ENCODE measurements at regions not wholly inside any gene's neighbourhood (a gene's known extent, or its start where the extent isn't known, plus 50 kb on each side); places are given as distances from the start of the nearest gene placed in this dataset.

DNA sequence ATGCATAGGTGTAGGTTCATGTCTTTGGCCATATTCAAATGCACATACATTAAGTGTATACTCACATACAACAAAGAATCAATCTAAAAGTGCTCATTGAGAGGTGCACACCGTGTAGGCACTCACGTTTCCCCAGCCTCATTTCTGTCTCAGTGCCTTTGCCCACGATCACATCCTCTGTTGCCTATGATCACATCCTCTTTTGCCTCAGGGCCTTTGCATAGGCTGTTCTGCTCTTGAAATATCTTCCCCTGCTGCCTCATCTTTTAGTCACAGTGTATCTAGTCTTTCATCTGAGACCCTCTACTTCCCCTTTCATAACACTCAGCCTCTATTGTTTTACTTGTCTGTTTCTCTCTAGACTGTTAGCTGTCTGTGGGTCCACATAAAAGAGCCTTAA lies 69.3 kb downstream of the FOXD2 start:
- intact Hi-C loops (cut with DNase I), result no loop called here
- Histone ChIP-seq H3K9ac (ENCODE audit: low read length in 3 of 3) (no peak overlapping the region), H3K36me3 (ENCODE audit: control insufficient read depth in 2 of 3, insufficient read depth in 3 of 3, low read length in 3 of 3) (no peaks in the 10 kb centered on the region), H3K27me3 (ENCODE audit: control insufficient read depth, insufficient read depth, low read length) (no peaks in the 10 kb centered on the region), H3K4me1 (ENCODE audit: control insufficient read depth in 2 of 3, insufficient read depth in 2 of 3, low read depth in 1 of 3, low read length in 3 of 3) (peaks cover 0 to 3% (median 3%) of the 10 kb centered on the region in 3 donors), H3K27ac (ENCODE audit: low read depth in 2 of 2, low read length in 2 of 2) (no peak overlapping the region), H3K4me3 (ENCODE audit: low read length in 3 of 3) (peak overlapping the region in 1 of 3 donors; percentile 5), H3K9me3 (ENCODE audit: control insufficient read depth in 2 of 3, insufficient read depth in 1 of 3, low read length in 3 of 3) (no peaks in the 10 kb centered on the region)
- TF ChIP-seq, protein P1, sequence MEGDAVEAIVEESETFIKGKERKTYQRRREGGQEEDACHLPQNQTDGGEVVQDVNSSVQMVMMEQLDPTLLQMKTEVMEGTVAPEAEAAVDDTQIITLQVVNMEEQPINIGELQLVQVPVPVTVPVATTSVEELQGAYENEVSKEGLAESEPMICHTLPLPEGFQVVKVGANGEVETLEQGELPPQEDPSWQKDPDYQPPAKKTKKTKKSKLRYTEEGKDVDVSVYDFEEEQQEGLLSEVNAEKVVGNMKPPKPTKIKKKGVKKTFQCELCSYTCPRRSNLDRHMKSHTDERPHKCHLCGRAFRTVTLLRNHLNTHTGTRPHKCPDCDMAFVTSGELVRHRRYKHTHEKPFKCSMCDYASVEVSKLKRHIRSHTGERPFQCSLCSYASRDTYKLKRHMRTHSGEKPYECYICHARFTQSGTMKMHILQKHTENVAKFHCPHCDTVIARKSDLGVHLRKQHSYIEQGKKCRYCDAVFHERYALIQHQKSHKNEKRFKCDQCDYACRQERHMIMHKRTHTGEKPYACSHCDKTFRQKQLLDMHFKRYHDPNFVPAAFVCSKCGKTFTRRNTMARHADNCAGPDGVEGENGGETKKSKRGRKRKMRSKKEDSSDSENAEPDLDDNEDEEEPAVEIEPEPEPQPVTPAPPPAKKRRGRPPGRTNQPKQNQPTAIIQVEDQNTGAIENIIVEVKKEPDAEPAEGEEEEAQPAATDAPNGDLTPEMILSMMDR (IDR thresholded peaks at IDR 0.05; ENCODE audit: borderline replicate concordance, extremely low read depth, insufficient read depth), result no peak
- FAIRE-seq (no peak), DNase-seq (no peak)

DNA sequence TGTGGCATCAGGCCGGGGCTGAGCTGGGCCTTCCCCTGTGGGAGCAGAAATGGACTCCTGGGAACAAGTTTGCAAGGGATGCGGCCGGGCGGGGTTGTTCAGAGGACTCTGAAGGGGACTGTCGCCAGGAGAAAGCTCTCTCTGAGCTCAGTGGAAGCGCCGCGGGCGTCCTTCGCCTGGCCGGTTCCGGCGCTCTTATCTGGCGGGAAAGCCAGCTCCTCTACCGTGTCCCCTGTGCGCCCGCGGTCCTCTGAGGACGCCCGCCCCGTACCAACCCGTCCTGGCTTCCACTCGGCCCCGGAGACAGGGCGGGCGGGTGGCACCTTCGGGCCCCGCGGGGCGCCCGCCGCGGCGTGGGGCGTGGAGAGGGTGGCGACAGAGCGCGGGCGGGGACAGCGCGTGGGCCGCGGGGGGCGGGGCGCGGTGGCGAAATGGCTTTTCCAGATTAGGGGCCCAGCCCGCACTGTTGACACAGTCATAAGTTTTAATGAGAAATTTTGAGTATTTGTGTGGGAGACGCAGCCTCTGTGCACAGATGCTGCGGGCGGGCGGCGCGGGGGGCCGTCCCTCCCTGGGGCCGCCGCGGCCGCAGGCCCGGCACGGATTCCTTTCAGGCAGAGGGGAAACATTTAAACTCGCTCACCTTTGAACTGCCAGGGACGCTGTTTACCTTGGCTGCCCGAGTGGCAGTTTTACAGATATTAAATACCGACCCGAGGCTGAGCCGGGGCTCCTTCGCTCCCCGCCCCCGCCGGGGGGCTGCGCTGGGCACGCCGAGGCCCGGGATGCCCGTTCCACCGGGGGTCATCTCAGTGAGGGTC lies 70.2 kb downstream of the FOXD2 start:
- no peak for FAIRE-seq

DNA sequence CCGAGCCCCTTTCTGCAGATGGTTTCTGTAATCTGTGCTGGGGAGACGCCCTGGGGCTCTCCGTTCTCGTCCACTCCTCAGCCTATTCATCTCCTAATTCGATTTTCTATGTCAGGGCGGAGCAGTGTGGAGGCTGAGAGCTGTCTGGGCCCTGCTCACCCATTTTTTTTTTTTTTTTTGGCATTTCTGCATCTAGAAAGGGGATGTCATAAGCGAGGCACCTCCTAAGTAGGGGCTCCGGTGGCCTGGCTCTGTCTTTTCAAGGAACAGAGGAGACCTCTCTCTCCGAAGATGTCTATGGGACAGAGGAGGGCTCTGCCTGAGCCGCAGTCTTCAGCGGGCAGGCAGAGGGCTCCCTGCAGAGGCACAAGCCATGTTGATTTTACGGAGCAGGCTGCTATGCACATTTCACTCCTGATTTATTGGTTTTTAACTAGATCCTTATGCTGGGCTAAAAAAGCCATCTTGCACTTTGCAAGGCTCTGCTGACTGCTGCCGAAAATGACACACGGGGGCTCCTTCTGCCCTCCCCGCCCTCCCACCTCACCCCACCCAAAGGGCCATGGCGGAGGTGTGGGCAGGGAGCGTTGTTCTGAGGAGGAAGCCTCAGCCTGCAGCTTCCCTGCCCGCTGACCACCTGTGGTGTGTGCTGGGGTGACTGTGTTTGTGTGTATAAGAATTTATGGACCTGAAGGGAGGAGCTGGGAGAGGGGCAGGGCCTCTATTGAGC lies 71.0 kb downstream of the FOXD2 start:
- no peak overlapping the region for H3K9ac ChIP-seq (ENCODE audit: low read length in 3 of 3)
- FAIRE-seq, result no peak
- peaks cover 0 to 3% (median 3%) of the 10 kb centered on the region in 3 donors for H3K4me1 ChIP-seq (ENCODE audit: control insufficient read depth in 2 of 3, insufficient read depth in 2 of 3, low read depth in 1 of 3, low read length in 3 of 3)
- H3K27ac ChIP-seq (ENCODE audit: low read depth in 2 of 2, low read length in 2 of 2), result no peak overlapping the region
- H3K9me3 ChIP-seq (ENCODE audit: control insufficient read depth in 2 of 3, insufficient read depth in 1 of 3, low read length in 3 of 3), result peaks cover 0 to 4% (median 0%) of the 10 kb centered on the region in 3 donors
- no peaks in the 10 kb centered on the region for H3K27me3 ChIP-seq (ENCODE audit: control insufficient read depth, insufficient read depth, low read length)
- TF ChIP-seq, protein P1 (IDR thresholded peaks at IDR 0.05; ENCODE audit: borderline replicate concordance, extremely low read depth, insufficient read depth), result no peak
- no peaks in the 10 kb centered on the region for H3K36me3 ChIP-seq (ENCODE audit: control insufficient read depth in 2 of 3, insufficient read depth in 3 of 3, low read length in 3 of 3)
- intact Hi-C loops (cut with DNase I), result no loop called here
- peak in 4 of 5 donors; percentile 89 to 92 (median 92) for DNase-seq
- peak overlapping the region in 2 of 3 donors; percentile 2 to 40 for H3K4me3 ChIP-seq (ENCODE audit: low read length in 3 of 3)

More for the DNA sequence above, 70.2 kb downstream of the FOXD2 start:
- Histone ChIP-seq H3K9ac (ENCODE audit: low read length in 3 of 3) (no peak overlapping the region), H3K4me1 (ENCODE audit: control insufficient read depth in 2 of 3, insufficient read depth in 2 of 3, low read depth in 1 of 3, low read length in 3 of 3) (peaks cover 0 to 3% (median 3%) of the 10 kb centered on the region in 3 donors), H3K4me3 (ENCODE audit: low read length in 3 of 3) (peak overlapping the region in 1 of 3 donors; percentile 40), H3K36me3 (ENCODE audit: control insufficient read depth in 2 of 3, insufficient read depth in 3 of 3, low read length in 3 of 3) (no peaks in the 10 kb centered on the region), H3K27ac (ENCODE audit: low read depth in 2 of 2, low read length in 2 of 2) (no peak overlapping the region), H3K9me3 (ENCODE audit: control insufficient read depth in 2 of 3, insufficient read depth in 1 of 3, low read length in 3 of 3) (peaks cover 0 to 4% (median 0%) of the 10 kb centered on the region in 3 donors), H3K27me3 (ENCODE audit: control insufficient read depth, insufficient read depth, low read length) (no peaks in the 10 kb centered on the region)
- intact Hi-C loops (cut with DNase I), result no loop called here
- peak; percentile 87 to 94 (median 89) for DNase-seq
- TF ChIP-seq, protein P1 (IDR thresholded peaks at IDR 0.05; ENCODE audit: borderline replicate concordance, extremely low read depth, insufficient read depth), result no peak

Data from kidney (tissue), 13 donors.